GM18873 (cell line): ENCODE measurements at regions not wholly inside any gene's neighbourhood (a gene's known extent, or its start where the extent isn't known, plus 50 kb on each side); places are given as distances from the start of the nearest gene placed in this dataset.

Experiments used
- ATAC-seq: cut with Tn5 transposase; IDR thresholded peaks from one replicate; pipeline ENCODE4 v1.9.1; 2021; ENCODE audit warnings: mild to moderate bottlenecking, moderate library complexity, moderate number of reproducible peaks; ENCODE audit not compliant: unreplicated experiment, low FRiP score

GRCh38 chr4:16284050-16284449 is 57.8 kb upstream of the TAPT1 start:
- ATAC-seq, result no peak

GRCh38 chr4:16278178-16278577 is 51.9 kb upstream of the TAPT1 start:
- ATAC-seq, result no peak
